Stomach smooth muscle (tissue), 2 donors: ENCODE measurements at regions not wholly inside any gene's neighbourhood (a gene's known extent, or its start where the extent isn't known, plus 50 kb on each side); places are given as distances from the start of the nearest gene placed in this dataset.
"Not testable (repeated sequence)": the region's sequence is repeated elsewhere in the genome, so short reads cannot be mapped to it uniquely, and the experiment has no call there.

Experiments used
- H3K27ac ChIP-seq: one replicate; pipeline ENCODE4 v1.7.0; 2013; ENCODE audit warnings: mild to moderate bottlenecking, low read length, inconsistent platforms
- H3K27me3 ChIP-seq, 2 donors: one replicate each; pipeline ENCODE4 v1.7.0; 2013; ENCODE audit warnings: low read length in 2 of 2; ENCODE audit not compliant: insufficient read depth in 2 of 2, control insufficient read depth in 1 of 2
- H3K36me3 ChIP-seq, 2 donors: one replicate each; pipeline ENCODE4 v1.7.0; 2013; ENCODE audit warnings: low read length in 2 of 2; ENCODE audit not compliant: control insufficient read depth in 2 of 2, insufficient read depth in 2 of 2
- H3K4me1 ChIP-seq: one replicate; pipeline ENCODE4 v1.7.0; 2013; ENCODE audit warnings: low read length; ENCODE audit not compliant: control insufficient read depth, insufficient read depth
- H3K4me3 ChIP-seq, 2 donors: one replicate each; pipeline ENCODE4 v1.7.0; 2013; ENCODE audit warnings: low read length in 2 of 2
- H3K9ac ChIP-seq, 2 donors: one replicate each; pipeline ENCODE4 v1.7.0; 2013; ENCODE audit warnings: low read length in 2 of 2, mild to moderate bottlenecking in 1 of 2
- H3K9me3 ChIP-seq, 2 donors: one replicate each; pipeline ENCODE4 v1.7.0; 2013; ENCODE audit warnings: low read length in 2 of 2; ENCODE audit not compliant: control insufficient read depth in 2 of 2
- donor health status: healthy.
- donor health status: Pancreatic carcinoma.

DNA sequence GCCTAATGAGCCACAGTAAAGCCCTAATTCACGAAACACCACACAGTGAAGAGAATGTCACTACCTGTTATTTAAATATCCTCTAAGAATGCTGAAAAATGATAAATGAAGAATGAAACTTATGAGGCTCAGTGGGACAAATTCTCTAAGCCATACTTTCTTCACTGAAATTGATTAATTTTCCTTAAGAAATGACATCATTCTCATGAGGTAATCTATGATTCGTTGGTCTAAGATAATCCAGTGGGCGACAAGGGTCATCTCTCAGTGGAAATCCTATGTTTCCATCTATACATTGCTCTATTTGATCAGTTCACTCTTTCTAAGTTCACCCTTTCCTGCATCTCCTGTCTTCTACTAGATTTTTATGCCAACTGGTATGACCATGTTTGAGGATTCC is 330.4 kb upstream of the ANKRD30A start:
- no peaks in the 10 kb centered on the region for H3K4me1 ChIP-seq
- H3K4me3 ChIP-seq: no peak overlapping the region
- no peak overlapping the region for H3K27ac ChIP-seq
- no peaks in the 10 kb centered on the region for H3K36me3 ChIP-seq
- H3K27me3 ChIP-seq: no peaks in the 10 kb centered on the region
- H3K9me3 ChIP-seq: no peaks in the 10 kb centered on the region
- no peak overlapping the region for H3K9ac ChIP-seq

- no peaks in the 10 kb centered on the region for H3K36me3 ChIP-seq
- H3K4me3 ChIP-seq: no peak overlapping the region
- H3K27ac ChIP-seq: no peak overlapping the region
Observed at GRCh38 chr10:36789974-36790373, 335.4 kb upstream of the ANKRD30A start.

DNA sequence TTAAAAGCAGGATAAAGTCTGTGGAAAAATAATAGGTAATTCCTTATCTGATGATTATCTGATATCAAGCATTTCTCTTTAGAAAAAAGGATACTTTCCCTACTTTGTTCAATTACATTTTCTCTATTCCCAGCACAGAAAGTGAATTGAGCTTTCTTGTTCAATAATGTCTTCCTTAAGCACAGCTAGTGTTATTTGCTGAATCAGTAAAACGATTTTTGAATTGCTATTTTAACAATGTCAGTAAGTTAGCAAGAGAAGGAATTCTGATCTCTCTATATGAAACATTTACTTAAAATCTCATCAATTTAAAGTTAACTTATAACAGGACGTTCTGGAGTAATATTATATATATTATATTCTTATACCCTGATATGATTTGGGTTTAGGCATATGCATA is 337.2 kb upstream of the ANKRD30A start:
- H3K36me3 ChIP-seq: no peaks in the 10 kb centered on the region
- H3K27me3 ChIP-seq: no peaks in the 10 kb centered on the region
- no peak overlapping the region for H3K9ac ChIP-seq
- H3K27ac ChIP-seq: no peak overlapping the region
- no peak overlapping the region for H3K4me3 ChIP-seq
- H3K4me1 ChIP-seq: no peaks in the 10 kb centered on the region
- H3K9me3 ChIP-seq: no peaks in the 10 kb centered on the region

More at GRCh38 chr10:36789974-36790373, 335.4 kb upstream of the ANKRD30A start:
- Histone ChIP-seq H3K9me3 (no peaks in the 10 kb centered on the region), H3K27me3 (no peaks in the 10 kb centered on the region), H3K9ac (no peak overlapping the region), H3K4me1 (no peaks in the 10 kb centered on the region)

DNA sequence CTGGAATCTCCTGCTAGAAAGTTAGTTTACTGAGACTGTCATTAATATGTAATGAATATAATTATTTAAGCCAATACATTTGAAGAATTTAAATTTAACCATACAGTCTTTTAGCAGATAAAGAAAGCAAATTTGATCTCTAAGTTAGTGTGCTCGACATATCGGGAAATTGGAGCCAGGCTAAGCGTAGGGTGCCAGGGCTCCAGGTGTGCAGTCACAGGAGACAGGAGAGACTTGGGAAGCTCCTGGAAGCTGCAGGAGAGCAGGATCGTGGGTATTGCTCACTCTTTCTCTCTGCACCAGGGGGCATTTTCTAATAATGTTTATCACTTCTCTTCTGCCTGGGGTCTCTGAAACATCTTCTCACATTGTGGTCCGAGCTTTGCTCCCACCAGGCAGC is 342.0 kb upstream of the ANKRD30A start:
- Histone ChIP-seq H3K4me1 (no peaks in the 10 kb centered on the region), H3K9me3 (no peaks in the 10 kb centered on the region), H3K27ac (no peak overlapping the region), H3K36me3 (no peaks in the 10 kb centered on the region), H3K4me3 (no peak overlapping the region), H3K9ac (no peak overlapping the region), H3K27me3 (no peaks in the 10 kb centered on the region)

DNA sequence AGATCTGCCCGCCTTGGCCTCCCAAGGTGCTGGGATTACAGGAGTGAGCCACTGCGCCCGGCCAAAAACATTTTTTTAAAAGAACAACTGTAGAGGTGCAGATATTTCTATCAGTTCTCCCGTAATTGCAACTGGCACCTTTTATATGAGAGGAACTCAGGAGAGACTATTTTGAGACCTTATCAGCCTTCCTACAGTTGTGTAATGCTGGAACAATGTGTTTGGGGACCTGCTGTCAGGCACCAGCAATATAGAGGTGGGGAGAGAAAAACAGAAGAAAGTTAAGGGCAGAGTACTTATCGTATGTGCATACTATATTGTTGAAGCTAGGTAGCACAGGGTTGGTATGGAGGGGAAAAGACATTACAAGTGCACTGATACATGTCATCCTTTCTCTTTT is 343.8 kb upstream of the ANKRD30A start:
- Histone ChIP-seq H3K4me1 (no peaks in the 10 kb centered on the region), H3K27ac (no peak overlapping the region), H3K4me3 (no peak overlapping the region), H3K36me3 (no peaks in the 10 kb centered on the region), H3K9me3 (no peaks in the 10 kb centered on the region), H3K9ac (no peak overlapping the region), H3K27me3 (no peaks in the 10 kb centered on the region)

DNA sequence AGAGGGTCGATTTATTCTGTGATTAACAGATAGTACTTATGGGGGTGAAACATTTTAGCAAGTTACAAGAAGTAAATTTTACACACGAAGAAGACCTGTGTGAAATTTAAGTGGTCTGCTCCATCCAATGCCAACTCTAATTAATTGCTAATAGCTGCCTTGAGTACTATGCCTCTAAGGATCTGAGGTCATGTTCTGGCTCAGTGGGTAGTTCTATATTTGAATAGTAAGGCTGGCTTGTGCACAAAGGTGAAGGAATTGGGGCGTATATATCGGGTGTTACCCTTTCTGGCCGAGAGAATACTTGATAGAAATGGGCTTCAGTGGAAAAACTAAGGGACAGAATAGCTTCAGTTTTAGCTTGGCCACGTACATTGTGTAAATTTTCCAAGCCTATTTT is 345.2 kb upstream of the ANKRD30A start:
- Histone ChIP-seq H3K9ac (no peak overlapping the region), H3K9me3 (no peaks in the 10 kb centered on the region), H3K27ac (no peak overlapping the region), H3K4me1 (no peaks in the 10 kb centered on the region), H3K4me3 (no peak overlapping the region), H3K36me3 (no peaks in the 10 kb centered on the region), H3K27me3 (no peaks in the 10 kb centered on the region)

- no peaks in the 10 kb centered on the region for H3K9me3 ChIP-seq
- H3K27ac ChIP-seq: no peak overlapping the region
- no peaks in the 10 kb centered on the region for H3K36me3 ChIP-seq
- H3K4me1 ChIP-seq: no peaks in the 10 kb centered on the region
- no peak overlapping the region for H3K9ac ChIP-seq
- H3K4me3 ChIP-seq: no peak overlapping the region
- H3K27me3 ChIP-seq: no peaks in the 10 kb centered on the region
Observed at GRCh38 chr10:36779238-36779846, 346.1 kb upstream of the ANKRD30A start.

- H3K4me3 ChIP-seq: no peak overlapping the region
- H3K4me1 ChIP-seq: no peaks in the 10 kb centered on the region
- H3K27ac ChIP-seq: no peak overlapping the region
- H3K9me3 ChIP-seq: no peaks in the 10 kb centered on the region
- no peaks in the 10 kb centered on the region for H3K27me3 ChIP-seq
- no peak overlapping the region for H3K9ac ChIP-seq
- no peaks in the 10 kb centered on the region for H3K36me3 ChIP-seq
Observed at GRCh38 chr10:36778651-36779050, 346.7 kb upstream of the ANKRD30A start.

GRCh38 chr10:36773652-36774051 is 351.7 kb upstream of the ANKRD30A start:
- Histone ChIP-seq H3K27me3 (no peaks in the 10 kb centered on the region), H3K9ac (no peak overlapping the region), H3K4me1 (no peaks in the 10 kb centered on the region), H3K36me3 (no peaks in the 10 kb centered on the region), H3K27ac (no peak overlapping the region), H3K9me3 (no peaks in the 10 kb centered on the region), H3K4me3 (no peak overlapping the region)

DNA sequence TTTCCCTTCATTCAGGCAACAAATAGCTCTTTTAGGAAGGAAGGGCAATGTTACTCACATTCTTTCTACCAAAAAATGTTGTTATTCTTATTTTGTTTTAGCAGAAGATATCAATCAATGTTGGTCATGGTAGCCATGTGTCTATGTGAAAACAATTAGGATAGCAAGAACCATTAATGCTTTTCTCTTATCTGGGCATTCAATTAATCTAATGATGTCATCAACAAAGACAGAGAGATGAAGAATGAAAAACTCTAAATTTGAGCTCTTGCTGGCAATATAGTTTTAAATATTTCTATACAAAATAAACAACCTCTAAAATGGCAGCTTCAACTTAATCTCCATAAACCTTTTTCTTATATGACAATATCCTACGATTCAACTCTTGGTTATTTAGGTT is 353.7 kb upstream of the ANKRD30A start:
- Histone ChIP-seq H3K4me3 (no peak overlapping the region), H3K27me3 (no peaks in the 10 kb centered on the region), H3K36me3 (no peaks in the 10 kb centered on the region), H3K9me3 (no peaks in the 10 kb centered on the region), H3K4me1 (no peaks in the 10 kb centered on the region), H3K27ac (no peak overlapping the region), H3K9ac (no peak overlapping the region)

DNA sequence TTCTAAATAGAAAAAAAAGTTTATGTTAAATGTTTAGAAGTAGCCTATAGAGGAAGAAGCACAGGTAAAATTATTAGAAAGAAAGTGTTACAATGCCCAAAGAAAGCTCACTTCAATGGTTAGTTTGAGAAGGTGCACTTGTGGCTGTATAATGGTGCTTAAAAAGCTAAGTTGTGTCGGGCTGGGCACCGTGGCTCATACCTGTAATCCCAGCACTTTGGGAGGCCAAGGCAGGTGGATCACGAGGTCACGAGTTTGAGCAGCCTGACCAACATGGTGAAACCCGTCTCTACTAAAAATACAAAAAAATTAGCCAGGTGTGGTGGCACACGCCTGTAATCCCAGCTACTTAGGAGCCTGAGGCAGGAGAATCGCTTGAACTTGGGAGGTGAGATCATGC is 355.7 kb upstream of the ANKRD30A start:
- H3K4me3 ChIP-seq, H3K27me3 ChIP-seq, H3K9ac ChIP-seq, H3K4me1 ChIP-seq, H3K27ac ChIP-seq, H3K36me3 ChIP-seq, H3K9me3 ChIP-seq: not testable (repeated sequence)
